Esophagus muscularis mucosa (tissue), 3 donors: ENCODE measurements at regions not wholly inside any gene's neighbourhood (a gene's known extent, or its start where the extent isn't known, plus 50 kb on each side); places are given as distances from the start of the nearest gene placed in this dataset.

Source experiments
- CTCF ChIP-seq, 3 experiments: fragments of 200-600 bp in 2 of 3; fragments of 450-650 bp in 1 of 3; sonication (generic) in 2 of 3; IDR thresholded peaks; one replicate each; pipeline ENCODE4 v1.5.1; 2017 to 2019; ENCODE audit warnings: antibody characterized with exemption in 3 of 3, mild to moderate bottlenecking in 2 of 3, moderate library complexity in 1 of 3
- POLR2A ChIP-seq: fragments of 450-650 bp; IDR thresholded peaks from one replicate; pipeline ENCODE4 v1.6.1; 2017; ENCODE audit warnings: antibody characterized with exemption, moderate library complexity, mild to moderate bottlenecking, low read depth
- POLR2AphosphoS5 ChIP-seq, 2 donors: sonication (generic); formaldehyde crosslinking; IDR thresholded peaks; one replicate each; pipeline ENCODE4 v1.6.1; 2017; ENCODE audit warnings: antibody characterized with exemption in 2 of 2

GRCh38 chr22:23001463-23001862, 68.9 kb upstream of the GNAZ start:
- TF ChIP-seq POLR2AphosphoS5 (IDR thresholded peaks at IDR 0.05): no peak
- TF ChIP-seq CTCF (IDR thresholded peaks at IDR 0.05): no peak
- TF ChIP-seq POLR2A: no peak
